Lung (tissue), 11 donors: ENCODE measurements at regions not wholly inside any gene's neighbourhood (a gene's known extent, or its start where the extent isn't known, plus 50 kb on each side); places are given as distances from the start of the nearest gene placed in this dataset.

Experiments used
- ATAC-seq: fragments of 200-7000 bp; cut with Tn5 transposase; one replicate; pipeline ENCODE4 v1.9.1; 2020; ENCODE audit warnings: moderate number of reproducible peaks; ENCODE audit not compliant: insufficient read depth, low FRiP score
- DNase-seq, 3 donors: peaks; one replicate each; pipeline ENCODE4 v3.0.0-alpha.2; 2013 to 2017
- H3K27ac ChIP-seq, 2 donors: one replicate each; pipeline ENCODE4 v1.5.1; 2013; ENCODE audit warnings: mild to moderate bottlenecking in 2 of 2, moderate library complexity in 2 of 2, control low read depth in 1 of 2, inconsistent platforms in 1 of 2, low read depth in 1 of 2, low read length in 1 of 2
- H3K27me3 ChIP-seq, 3 donors: one replicate each; pipeline ENCODE4 v1.5.1; 2013; ENCODE audit warnings: low read length in 2 of 3; ENCODE audit not compliant: control insufficient read depth in 3 of 3, insufficient read depth in 3 of 3
- H3K36me3 ChIP-seq, 4 donors: one replicate each; pipeline ENCODE4 v1.5.1; 2013; ENCODE audit warnings: low read length in 4 of 4, mild to moderate bottlenecking in 1 of 4, moderate library complexity in 1 of 4; ENCODE audit not compliant: control insufficient read depth in 4 of 4, insufficient read depth in 4 of 4
- H3K4me1 ChIP-seq, 5 donors: one replicate each; pipeline ENCODE4 v1.5.1; 2013; ENCODE audit warnings: low read length in 5 of 5, mild to moderate bottlenecking in 2 of 5, moderate library complexity in 1 of 5; ENCODE audit not compliant: control insufficient read depth in 5 of 5, insufficient read depth in 5 of 5
- H3K4me3 ChIP-seq: one replicate; pipeline ENCODE4 v1.5.1; 2013; ENCODE audit warnings: mild to moderate bottlenecking, control low read depth, moderate library complexity
- H3K9ac ChIP-seq, 2 donors: one replicate each; pipeline ENCODE4 v1.5.1; 2013; ENCODE audit warnings: low read length in 2 of 2, control low read depth in 1 of 2; ENCODE audit not compliant: insufficient read depth in 1 of 2
- H3K9me3 ChIP-seq, 4 donors: one replicate each; pipeline ENCODE4 v1.5.1; 2013; ENCODE audit warnings: low read length in 3 of 4, mild to moderate bottlenecking in 1 of 4, moderate library complexity in 1 of 4; ENCODE audit not compliant: control insufficient read depth in 4 of 4, insufficient read depth in 3 of 4
- WGBS, 2 donors: extraction: QIAGEN DNeasy Blood & Tissue Kit; methylation state at CpG; one replicate each; pipeline ENCODE4 v1.1.7; 2013; 5-methylcytosine and 5-hydroxymethylcytosine counted together
- TF ChIP-seq, protein P1 (sequence below): IDR thresholded peaks from 2 replicates; pipeline ENCODE4 v1.5.1; 2012; ENCODE audit warnings: mild to moderate bottlenecking; ENCODE audit errors: control extremely low read depth, extremely low read depth
- donor health status: control.
- donor health status: control.
- donor health status: Bipolar disorder and iron deficiency.
- donor health status: healthy.
- donor health status: DM: yes; HTN: yes; CAD: no.

GRCh38 chr7:51961804-51962203 lies 645.2 kb upstream of the COBL start:
- H3K27me3 ChIP-seq: no peaks in the 10 kb centered on the region
- DNase-seq (no peak), ATAC-seq (no peak)
- H3K4me3 ChIP-seq: no peak overlapping the region
- 83 to 88% methylated on average over 2 of the region's 2 CpGs for WGBS, 2 donors
- H3K9me3 ChIP-seq: peaks cover 0 to 2% (median 0%) of the 10 kb centered on the region in 4 donors
- no peaks in the 10 kb centered on the region for H3K4me1 ChIP-seq
- H3K27ac ChIP-seq: no peak overlapping the region
- TF ChIP-seq, protein P1, sequence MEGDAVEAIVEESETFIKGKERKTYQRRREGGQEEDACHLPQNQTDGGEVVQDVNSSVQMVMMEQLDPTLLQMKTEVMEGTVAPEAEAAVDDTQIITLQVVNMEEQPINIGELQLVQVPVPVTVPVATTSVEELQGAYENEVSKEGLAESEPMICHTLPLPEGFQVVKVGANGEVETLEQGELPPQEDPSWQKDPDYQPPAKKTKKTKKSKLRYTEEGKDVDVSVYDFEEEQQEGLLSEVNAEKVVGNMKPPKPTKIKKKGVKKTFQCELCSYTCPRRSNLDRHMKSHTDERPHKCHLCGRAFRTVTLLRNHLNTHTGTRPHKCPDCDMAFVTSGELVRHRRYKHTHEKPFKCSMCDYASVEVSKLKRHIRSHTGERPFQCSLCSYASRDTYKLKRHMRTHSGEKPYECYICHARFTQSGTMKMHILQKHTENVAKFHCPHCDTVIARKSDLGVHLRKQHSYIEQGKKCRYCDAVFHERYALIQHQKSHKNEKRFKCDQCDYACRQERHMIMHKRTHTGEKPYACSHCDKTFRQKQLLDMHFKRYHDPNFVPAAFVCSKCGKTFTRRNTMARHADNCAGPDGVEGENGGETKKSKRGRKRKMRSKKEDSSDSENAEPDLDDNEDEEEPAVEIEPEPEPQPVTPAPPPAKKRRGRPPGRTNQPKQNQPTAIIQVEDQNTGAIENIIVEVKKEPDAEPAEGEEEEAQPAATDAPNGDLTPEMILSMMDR: no peak
- no peak overlapping the region for H3K9ac ChIP-seq
- H3K36me3 ChIP-seq: no peaks in the 10 kb centered on the region

DNA sequence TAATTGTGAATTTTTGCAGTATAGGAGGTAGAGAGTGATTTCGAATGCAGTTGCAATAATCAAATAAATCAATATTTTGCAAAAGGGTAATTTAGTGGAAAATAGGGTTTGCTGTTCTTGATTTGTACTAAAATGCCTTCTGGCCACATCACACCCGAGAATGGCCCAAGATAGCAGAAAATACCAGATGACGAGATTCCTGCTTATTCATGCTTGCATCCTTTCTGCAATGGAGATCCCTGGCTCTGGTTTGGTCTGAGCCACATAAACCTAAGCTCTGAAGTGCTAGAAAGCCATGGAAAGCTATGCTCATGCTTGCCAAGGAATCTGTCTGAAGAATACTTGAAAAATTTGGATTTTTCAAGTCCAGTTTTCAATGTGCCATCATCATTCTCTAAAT lies 634.2 kb upstream of the COBL start:
- DNase-seq (peak in 2 of 3 donors; percentile 19 to 32), ATAC-seq (no peak)
- WGBS, 2 donors: 46 to 48% methylated on average over 3 of the region's 3 CpGs
- Histone ChIP-seq H3K36me3 (no peaks in the 10 kb centered on the region), H3K4me1 (peaks cover 0 to 8% (median 0%) of the 10 kb centered on the region in 5 donors), H3K9ac (no peak overlapping the region), H3K27ac (no peak overlapping the region), H3K9me3 (no peaks in the 10 kb centered on the region), H3K4me3 (no peak overlapping the region), H3K27me3 (no peaks in the 10 kb centered on the region)
- TF ChIP-seq, protein P1: no peak

- Histone ChIP-seq H3K9ac (no peak overlapping the region), H3K36me3 (no peaks in the 10 kb centered on the region), H3K4me1 (peaks cover 0 to 8% (median 0%) of the 10 kb centered on the region in 5 donors), H3K27me3 (no peaks in the 10 kb centered on the region), H3K4me3 (no peak overlapping the region), H3K9me3 (peaks cover 0 to 3% (median 0%) of the 10 kb centered on the region in 4 donors), H3K27ac (no peak overlapping the region)
- WGBS, 2 donors: 45 to 46% methylated on average over 9 of the region's 9 CpGs
- TF ChIP-seq, protein P1: no peak
- ATAC-seq (no peak), DNase-seq (peak in 2 of 3 donors; percentile 6 to 18)
Measured at GRCh38 chr7:51949726-51950644, 633.4 kb upstream of the COBL start.
